ENCODE measurements at regions not wholly inside any gene's neighbourhood (a gene's known extent, or its start where the extent isn't known, plus 50 kb on each side); places are given as distances from the start of the nearest gene placed in this dataset.

- DNase-seq: no peak
Observed at GRCh38 chr13:112225429-112226090, 150.6 kb upstream of the SPACA7 start.

- no peak for DNase-seq
Observed at GRCh38 chr13:112226320-112227002, 149.7 kb upstream of the SPACA7 start.

GRCh38 chr13:112227031-112227430 lies 149.1 kb upstream of the SPACA7 start:
- DNase-seq: no peak

GRCh38 chr13:112229445-112229844 lies 146.7 kb upstream of the SPACA7 start:
- DNase-seq: no peak

- DNase-seq: no peak
Observed at GRCh38 chr13:112229992-112230872, 145.9 kb upstream of the SPACA7 start.

GRCh38 chr13:112231451-112232083 lies 144.6 kb upstream of the SPACA7 start:
- no peak for DNase-seq

- DNase-seq: no peak
Observed at GRCh38 chr13:112233256-112233655, 142.9 kb upstream of the SPACA7 start.

GRCh38 chr13:112233716-112234115 lies 142.4 kb upstream of the SPACA7 start:
- no peak for DNase-seq

- no peak for DNase-seq
Observed at GRCh38 chr13:112234131-112234875, 141.9 kb upstream of the SPACA7 start.

GRCh38 chr13:112236016-112236415 lies 140.1 kb upstream of the SPACA7 start:
- no peak for DNase-seq

- no peak for DNase-seq
Observed at GRCh38 chr13:112236539-112237197, 139.5 kb upstream of the SPACA7 start.

GRCh38 chr13:112238436-112238995 lies 137.6 kb upstream of the SPACA7 start:
- no peak for DNase-seq

- DNase-seq: no peak
Observed at GRCh38 chr13:112240076-112240475, 136.1 kb upstream of the SPACA7 start.

- peak; percentile 38 to 86 for DNase-seq
Observed at GRCh38 chr13:112241288-112241687, 134.9 kb upstream of the SPACA7 start.

- DNase-seq: no peak
Observed at GRCh38 chr13:112242777-112243176, 133.4 kb upstream of the SPACA7 start.

- no peak for DNase-seq
Observed at GRCh38 chr13:112244061-112244460, 132.1 kb upstream of the SPACA7 start.

GRCh38 chr13:112244495-112245177 lies 131.5 kb upstream of the SPACA7 start:
- DNase-seq: no peak

GRCh38 chr13:112245179-112245724 lies 130.9 kb upstream of the SPACA7 start:
- no peak for DNase-seq

- DNase-seq: no peak
Observed at GRCh38 chr13:112245989-112246388, 130.2 kb upstream of the SPACA7 start.

- no peak for DNase-seq
Observed at GRCh38 chr13:112246731-112247470, 129.3 kb upstream of the SPACA7 start.
